Nephron progenitor cell (in vitro differentiated cells): ENCODE measurements at regions not wholly inside any gene's neighbourhood (a gene's known extent, or its start where the extent isn't known, plus 50 kb on each side); places are given as distances from the start of the nearest gene placed in this dataset.
"Not testable (repeated sequence)": the region's sequence is repeated elsewhere in the genome, so short reads cannot be mapped to it uniquely, and the experiment has no call there.

Experiments
- DNase-seq: peaks from one replicate; pipeline ENCODE4 v3.0.0; 2021
- H3K27ac Mint-ChIP-seq: 2 replicates; pipeline ENCODE4 v1.8.0; 2021; ENCODE audit warnings: mild to moderate bottlenecking, moderate library complexity, mixed read lengths
- H3K27me3 Mint-ChIP-seq: 2 replicates; pipeline ENCODE4 v1.8.0; 2021; ENCODE audit warnings: mild to moderate bottlenecking, low read depth, mixed read lengths; ENCODE audit not compliant: poor library complexity
- H3K36me3 Mint-ChIP-seq: 2 replicates; pipeline ENCODE4 v1.8.0; 2021; ENCODE audit warnings: low read depth, mixed read lengths
- H3K4me1 Mint-ChIP-seq: 2 replicates; pipeline ENCODE4 v1.8.0; 2021; ENCODE audit warnings: mixed read lengths
- H3K4me3 Mint-ChIP-seq: 2 replicates; pipeline ENCODE4 v1.8.0; 2021; ENCODE audit warnings: mild to moderate bottlenecking, moderate library complexity, mixed read lengths
- H3K9me3 Mint-ChIP-seq: 2 replicates; pipeline ENCODE4 v1.8.0; 2021; ENCODE audit warnings: mild to moderate bottlenecking, moderate library complexity, mixed read lengths
- TF ChIP-seq, protein P1 (sequence below): fragments of 200-600 bp; sonication (generic); IDR thresholded peaks from 2 replicates; pipeline ENCODE4 v1.5.0; 2021; ENCODE audit warnings: antibody characterized with exemption

DNA sequence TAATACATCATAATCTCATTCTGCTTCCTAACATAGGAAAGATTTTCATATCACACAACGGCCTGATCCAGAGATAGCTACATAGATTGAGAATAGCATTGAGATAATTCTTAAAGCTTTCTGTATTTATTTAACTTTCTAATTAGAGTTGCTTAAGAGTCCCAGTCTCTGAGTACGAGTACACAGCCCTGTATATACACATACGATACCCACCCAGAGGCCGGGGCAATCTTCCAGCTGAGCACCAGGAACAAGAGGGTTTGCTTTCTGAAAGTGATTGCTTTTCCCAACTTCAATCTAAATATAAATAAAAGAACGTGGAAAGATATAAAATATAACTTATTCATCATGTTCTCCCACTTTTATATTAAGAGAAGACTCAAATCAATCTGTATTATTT, 313.8 kb downstream of the COL12A1 start:
- Mint-ChIP-seq H3K4me1 (peaks cover 13% of the 10 kb centered on the region), H3K27ac (no peak overlapping the region), H3K9me3 (peaks cover 12% of the 10 kb centered on the region), H3K4me3 (no peak overlapping the region), H3K36me3 (no peaks in the 10 kb centered on the region), H3K27me3 (no peaks in the 10 kb centered on the region)
- DNase-seq: no peak
- TF ChIP-seq, protein P1, sequence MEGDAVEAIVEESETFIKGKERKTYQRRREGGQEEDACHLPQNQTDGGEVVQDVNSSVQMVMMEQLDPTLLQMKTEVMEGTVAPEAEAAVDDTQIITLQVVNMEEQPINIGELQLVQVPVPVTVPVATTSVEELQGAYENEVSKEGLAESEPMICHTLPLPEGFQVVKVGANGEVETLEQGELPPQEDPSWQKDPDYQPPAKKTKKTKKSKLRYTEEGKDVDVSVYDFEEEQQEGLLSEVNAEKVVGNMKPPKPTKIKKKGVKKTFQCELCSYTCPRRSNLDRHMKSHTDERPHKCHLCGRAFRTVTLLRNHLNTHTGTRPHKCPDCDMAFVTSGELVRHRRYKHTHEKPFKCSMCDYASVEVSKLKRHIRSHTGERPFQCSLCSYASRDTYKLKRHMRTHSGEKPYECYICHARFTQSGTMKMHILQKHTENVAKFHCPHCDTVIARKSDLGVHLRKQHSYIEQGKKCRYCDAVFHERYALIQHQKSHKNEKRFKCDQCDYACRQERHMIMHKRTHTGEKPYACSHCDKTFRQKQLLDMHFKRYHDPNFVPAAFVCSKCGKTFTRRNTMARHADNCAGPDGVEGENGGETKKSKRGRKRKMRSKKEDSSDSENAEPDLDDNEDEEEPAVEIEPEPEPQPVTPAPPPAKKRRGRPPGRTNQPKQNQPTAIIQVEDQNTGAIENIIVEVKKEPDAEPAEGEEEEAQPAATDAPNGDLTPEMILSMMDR: no peak

DNA sequence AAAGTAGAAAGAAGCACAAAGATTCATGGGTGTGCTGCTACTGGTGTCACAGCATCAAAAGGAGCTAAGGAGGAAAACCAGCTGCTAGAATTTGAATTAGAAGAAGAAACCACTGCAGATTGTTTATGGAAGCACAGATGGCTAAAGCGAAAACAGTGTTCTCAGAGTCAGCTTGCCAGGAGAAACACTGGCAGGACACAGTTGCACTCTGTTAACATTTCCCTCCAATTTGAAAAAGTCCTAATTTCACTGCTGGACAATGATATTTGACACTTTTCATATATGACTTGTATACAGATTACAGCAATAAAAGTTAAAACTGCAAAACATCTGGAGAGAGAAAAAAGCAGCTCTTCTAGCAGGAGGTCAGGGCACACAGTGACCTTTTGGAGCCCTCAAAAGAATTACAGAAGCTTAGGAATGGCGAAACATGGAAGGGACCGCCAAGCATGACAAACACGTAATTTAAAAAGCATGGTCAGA, 314.5 kb downstream of the COL12A1 start:
- Mint-ChIP-seq H3K36me3 (no peaks in the 10 kb centered on the region), H3K4me1 (peaks cover 13% of the 10 kb centered on the region)

DNA sequence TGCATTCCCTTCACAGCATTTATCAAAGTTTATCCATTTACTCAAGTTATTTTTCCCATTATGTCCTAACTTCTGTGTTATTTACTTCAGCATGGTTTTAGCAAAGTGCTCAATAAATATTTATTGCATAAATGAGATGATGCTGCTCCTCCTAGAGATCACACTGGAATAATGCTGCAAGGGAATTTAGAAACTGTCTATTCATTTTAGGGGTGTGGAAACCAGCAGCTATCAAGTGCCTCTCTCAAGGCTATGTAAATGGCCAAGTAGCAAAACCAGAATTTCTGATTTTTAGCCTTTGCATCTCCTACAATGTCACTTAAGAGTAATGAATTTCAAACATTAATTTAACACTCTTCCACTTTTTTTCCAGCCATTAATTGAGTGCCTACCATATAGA, 316.2 kb downstream of the COL12A1 start:
- peaks cover 23% of the 10 kb centered on the region for H3K9me3 Mint-ChIP-seq
- no peak overlapping the region for H3K4me3 Mint-ChIP-seq
- H3K4me1 Mint-ChIP-seq: peaks cover 13% of the 10 kb centered on the region
- H3K27me3 Mint-ChIP-seq: no peaks in the 10 kb centered on the region
- TF ChIP-seq, protein P1: no peak
- H3K27ac Mint-ChIP-seq: no peak overlapping the region
- DNase-seq: no peak
- no peaks in the 10 kb centered on the region for H3K36me3 Mint-ChIP-seq

More for the DNA sequence above, 314.5 kb downstream of the COL12A1 start:
- H3K4me3 Mint-ChIP-seq: no peak overlapping the region
- peaks cover 16% of the 10 kb centered on the region for H3K9me3 Mint-ChIP-seq
- DNase-seq: no peak
- no peaks in the 10 kb centered on the region for H3K27me3 Mint-ChIP-seq
- TF ChIP-seq, protein P1: no peak
- peak overlapping the region; percentile 39 for H3K27ac Mint-ChIP-seq

DNA sequence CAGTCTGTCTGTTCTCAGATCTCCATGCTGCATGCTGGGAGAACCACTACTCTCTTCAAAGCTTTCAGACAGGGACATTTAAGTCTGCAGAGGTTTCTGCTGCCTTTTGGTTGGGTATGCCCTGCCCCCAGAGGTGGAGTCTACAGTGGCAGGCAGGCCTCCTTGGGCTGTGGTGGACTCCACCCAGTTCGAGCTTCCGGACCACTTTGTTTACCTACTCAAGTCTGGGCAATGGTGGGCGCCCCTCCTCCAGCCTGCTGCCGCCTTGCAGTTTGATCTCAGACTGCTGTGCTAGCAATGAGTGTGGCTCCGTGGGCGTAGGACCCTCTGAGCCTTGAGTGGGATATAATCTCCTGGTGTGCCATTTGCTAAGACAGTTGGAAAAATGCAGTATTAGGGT, 317.1 kb downstream of the COL12A1 start:
- Mint-ChIP-seq H3K4me1 (peaks cover 13% of the 10 kb centered on the region), H3K9me3 (peaks cover 26% of the 10 kb centered on the region)
- not testable (repeated sequence) for H3K27me3 Mint-ChIP-seq, H3K27ac Mint-ChIP-seq, DNase-seq, H3K4me3 Mint-ChIP-seq, H3K36me3 Mint-ChIP-seq

DNA sequence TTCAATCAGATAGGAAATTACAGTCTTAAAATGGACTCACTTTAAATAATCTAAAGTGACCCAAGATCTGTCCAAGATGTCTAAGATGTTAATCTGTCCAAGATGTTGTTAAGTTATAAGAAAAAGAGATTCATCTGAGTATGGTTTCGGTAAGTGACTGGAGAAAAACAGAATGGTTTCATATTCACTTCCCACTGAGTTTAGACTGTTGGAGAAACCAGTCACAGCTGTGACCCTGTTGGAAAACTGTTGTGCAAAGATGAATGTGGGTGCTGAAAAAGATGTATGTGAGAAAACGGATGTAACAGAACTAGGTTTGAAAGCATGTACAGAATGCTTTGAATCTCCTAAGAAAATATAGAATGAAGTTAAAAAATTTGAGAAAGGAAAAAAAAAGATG, 325.9 kb downstream of the COL12A1 start:
- Mint-ChIP-seq H3K27me3 (no peaks in the 10 kb centered on the region), H3K4me1 (no peaks in the 10 kb centered on the region), H3K9me3 (peaks cover 6% of the 10 kb centered on the region), H3K27ac (no peak overlapping the region), H3K36me3 (no peaks in the 10 kb centered on the region), H3K4me3 (no peak overlapping the region)
- DNase-seq: no peak
- TF ChIP-seq, protein P1: no peak

DNA sequence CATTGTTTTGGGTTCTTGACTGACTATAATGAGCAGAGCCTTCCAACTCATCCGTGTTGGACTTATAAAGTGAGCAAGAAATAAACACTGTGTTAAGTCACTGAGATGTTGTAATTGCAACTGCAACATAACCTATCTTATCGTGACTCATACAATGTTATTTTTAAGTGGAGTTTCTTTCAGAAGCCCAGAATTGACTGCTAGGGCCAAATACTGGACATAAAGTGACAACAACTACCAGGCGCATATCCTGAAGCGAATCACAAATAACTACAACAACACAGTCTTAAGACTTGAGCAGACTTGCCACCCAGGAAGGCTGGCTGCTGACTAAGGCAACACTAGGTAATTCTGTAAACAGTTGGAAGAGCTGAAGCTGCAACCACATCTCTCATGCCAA, 326.6 kb downstream of the COL12A1 start:
- peaks cover 3% of the 10 kb centered on the region for H3K4me1 Mint-ChIP-seq
- no peaks in the 10 kb centered on the region for H3K9me3 Mint-ChIP-seq
- no peaks in the 10 kb centered on the region for H3K36me3 Mint-ChIP-seq
- no peak for DNase-seq
- no peaks in the 10 kb centered on the region for H3K27me3 Mint-ChIP-seq
- TF ChIP-seq, protein P1: no peak
- no peak overlapping the region for H3K4me3 Mint-ChIP-seq
- no peak overlapping the region for H3K27ac Mint-ChIP-seq
